GM12892 (cell line): ENCODE measurements at regions not wholly inside any gene's neighbourhood (a gene's known extent, or its start where the extent isn't known, plus 50 kb on each side); places are given as distances from the start of the nearest gene placed in this dataset.

Source experiments
- POLR2A ChIP-seq: IDR thresholded peaks from 2 replicates; pipeline ENCODE4 v1.6.1; 2011; ENCODE audit warnings: low read depth, low read length, control low read depth
- POLR2AphosphoS5 ChIP-seq: IDR thresholded peaks from 2 replicates; pipeline ENCODE4 v1.6.1; 2011; ENCODE audit warnings: low read depth, low read length, control low read depth

GRCh38 chr5:88515068-88515467 lies 246.4 kb upstream of the TMEM161B start:
- TF ChIP-seq POLR2A (no peak), POLR2AphosphoS5 (no peak)
